Endothelial cell of umbilical vein (primary cell): ENCODE measurements at regions not wholly inside any gene's neighbourhood (a gene's known extent, or its start where the extent isn't known, plus 50 kb on each side); places are given as distances from the start of the nearest gene placed in this dataset.

Experiments used
- BruUV-seq: library from RNA; stranded (reverse); fragments of 400-500 nt; replicated peaks from 2 replicates; lab custom pipeline; 2021; lab: Mats Ljungman, UMichigan
- CTCF ChIA-PET: fragments of 300-600, 350-600 bp; sonication (Branson Sonifier 250); formaldehyde crosslinking; loops from one replicate; lab custom pipeline; 2021; ENCODE audit warnings: antibody characterized with exemption, inconsistent platforms; lab: Charles Lee
- POLR2A ChIA-PET: fragments of 300-600, 350-600 bp; sonication (Branson Sonifier 250); formaldehyde crosslinking; loops from one replicate; lab custom pipeline; 2021; ENCODE audit warnings: antibody characterized with exemption, inconsistent platforms; lab: Charles Lee
- DNase-seq: peaks from one replicate; pipeline ENCODE4 v3.0.0-alpha.2; 2011; ENCODE audit warnings: low read depth, low spot score
- FAIRE-seq: peaks from 2 replicates; lab custom pipeline; 2011; peaks lifted over from hg19 to GRCh38; lab: Jason Lieb, UNC
- H2AFZ ChIP-seq: 2 replicates; pipeline ENCODE4 v1.6.0; 2012; ENCODE audit warnings: low read depth, low read length, control low read depth, inconsistent platforms
- H3K27ac ChIP-seq: 2 replicates; pipeline ENCODE4 v1.5.1; 2011; ENCODE audit warnings: low read depth, mild to moderate bottlenecking, control low read depth, low read length, moderate library complexity; ENCODE audit not compliant: insufficient read depth
- H3K27me3 ChIP-seq, 2 experiments: 2 replicates each; pipeline versions ENCODE4 v1.6.0 to v1.6.1; 2011; ENCODE audit warnings: low read length in 2 of 2, mixed read lengths in 1 of 2; ENCODE audit not compliant: control insufficient read depth in 2 of 2, insufficient read depth in 2 of 2
- H3K36me3 ChIP-seq, 2 experiments: 2 replicates in 1 of 2; 3 replicates in 1 of 2; pipeline ENCODE4 v1.5.1; 2011; ENCODE audit warnings: low read length in 2 of 2, mild to moderate bottlenecking in 1 of 2, moderate library complexity in 1 of 2; ENCODE audit not compliant: control insufficient read depth in 2 of 2, insufficient read depth in 2 of 2; ENCODE audit errors: extremely low read depth in 1 of 2
- H3K4me1 ChIP-seq: 3 replicates; pipeline ENCODE4 v1.5.1; 2011; ENCODE audit warnings: mild to moderate bottlenecking, low read length; ENCODE audit not compliant: control insufficient read depth, insufficient read depth; ENCODE audit errors: extremely low read depth
- H3K4me2 ChIP-seq: 2 replicates; pipeline ENCODE4 v1.6.1; 2011; ENCODE audit warnings: low read length, control low read depth, mixed read lengths; ENCODE audit not compliant: insufficient read depth
- H3K4me3 ChIP-seq, 3 experiments: fragments of 200-600 bp in 1 of 3; sonication (generic), shearing (Covaris generic) in 1 of 3; replicated peaks in 1 of 3; 2 replicates each; pipeline ENCODE4 v1.5.1; 2011 to 2016; ENCODE audit warnings: control low read depth in 3 of 3, low read length in 3 of 3, mild to moderate bottlenecking in 2 of 3, inconsistent platforms in 1 of 3, low read depth in 1 of 3, moderate library complexity in 1 of 3; ENCODE audit not compliant: insufficient read depth in 1 of 3
- H3K79me2 ChIP-seq: 2 replicates; pipeline ENCODE4 v1.6.0; 2012; ENCODE audit warnings: low read length, inconsistent platforms; ENCODE audit not compliant: control insufficient read depth, insufficient read depth
- H3K9ac ChIP-seq: replicated peaks from 2 replicates; pipeline ENCODE3; 2011; ENCODE audit warnings: low read length, control low read depth; ENCODE audit not compliant: insufficient read depth; ENCODE audit errors: extremely low read depth
- H3K9me1 ChIP-seq: replicated peaks from 3 replicates; pipeline ENCODE4 v1.6.0; 2011; ENCODE audit warnings: mild to moderate bottlenecking, low read length; ENCODE audit not compliant: control insufficient read depth, insufficient read depth; ENCODE audit errors: extremely low read depth
- H3K9me3 ChIP-seq: replicated peaks from 2 replicates; pipeline ENCODE4 v1.5.1; 2012; ENCODE audit warnings: low read length, inconsistent platforms; ENCODE audit not compliant: control insufficient read depth, insufficient read depth
- H4K20me1 ChIP-seq: replicated peaks from 2 replicates; pipeline ENCODE3; 2011; ENCODE audit warnings: mild to moderate bottlenecking, low read length; ENCODE audit not compliant: control insufficient read depth, insufficient read depth; ENCODE audit errors: extremely low read depth
- EZH2 ChIP-seq: IDR thresholded peaks from 2 replicates; pipeline ENCODE4 v1.6.1; 2012; ENCODE audit warnings: borderline replicate concordance, low read depth, mild to moderate bottlenecking, moderate library complexity, low read length, inconsistent platforms; ENCODE audit not compliant: severe bottlenecking
- FOS ChIP-seq: IDR thresholded peaks from 2 replicates; pipeline ENCODE4 v1.6.1; 2011; ENCODE audit warnings: mild to moderate bottlenecking, low read length, moderate library complexity, borderline replicate concordance; ENCODE audit not compliant: insufficient read depth
- GATA2 ChIP-seq: IDR thresholded peaks from 2 replicates; pipeline ENCODE4 v1.7.0; 2011; ENCODE audit warnings: low read depth, mild to moderate bottlenecking, moderate library complexity, mixed read lengths, low read length; ENCODE audit not compliant: insufficient read length, insufficient read depth
- JUN ChIP-seq: IDR thresholded peaks from 2 replicates; pipeline ENCODE4 v1.6.1; 2011; ENCODE audit warnings: borderline replicate concordance, low read depth; ENCODE audit not compliant: insufficient read length, insufficient read depth
- MAX ChIP-seq: IDR thresholded peaks from 2 replicates; pipeline ENCODE4 v1.6.1; 2011; ENCODE audit not compliant: insufficient read depth, insufficient read length
- MYC ChIP-seq: IDR thresholded peaks from one replicate; pipeline ENCODE4 v1.6.1; 2011; ENCODE audit warnings: mild to moderate bottlenecking, low read depth, low read length
- POLR2A ChIP-seq: IDR thresholded peaks from 2 replicates; pipeline ENCODE4 v1.6.1; 2012; ENCODE audit warnings: low read depth, mild to moderate bottlenecking, control low read depth, low read length
- POLR2AphosphoS5 ChIP-seq: IDR thresholded peaks from 2 replicates; pipeline ENCODE4 v1.6.1; 2012; ENCODE audit warnings: low read depth, mild to moderate bottlenecking, control low read depth, low read length, moderate library complexity; ENCODE audit not compliant: insufficient read depth
- dilution Hi-C: fragments of 300-500 bp; cut with MboI; formaldehyde crosslinking; loops from one replicate; pipeline ENCODE4 v1.15.0; 2019; ENCODE audit warnings: low sequenced_read_pairs; ENCODE audit not compliant: extremely low pct_ligation_motif_present
- intact Hi-C: fragments of 100-400 bp; cut with micrococcal nuclease; formaldehyde crosslinking; loops from one replicate; pipeline ENCODE4 v1.10.0; 2022
- TF ChIP-seq, protein P1 (sequence below), 2 donors: IDR thresholded peaks; 1 replicate in 1 of 2; 2 replicates in 1 of 2; pipeline ENCODE4 v1.5.1; 2011; ENCODE audit warnings: low read length in 2 of 2, mild to moderate bottlenecking in 2 of 2, moderate library complexity in 2 of 2, control low read depth in 1 of 2, inconsistent platforms in 1 of 2, low read depth in 1 of 2; ENCODE audit not compliant: insufficient read depth in 1 of 2; ENCODE audit errors: extremely low read depth in 1 of 2

- no peak overlapping the region for H3K9ac ChIP-seq
- TF ChIP-seq GATA2 (no peak), MYC (no peak), MAX (no peak), POLR2A (no peak), JUN (no peak), POLR2AphosphoS5 (no peak), EZH2 (no peak), FOS (no peak)
- TF ChIP-seq, protein P1, sequence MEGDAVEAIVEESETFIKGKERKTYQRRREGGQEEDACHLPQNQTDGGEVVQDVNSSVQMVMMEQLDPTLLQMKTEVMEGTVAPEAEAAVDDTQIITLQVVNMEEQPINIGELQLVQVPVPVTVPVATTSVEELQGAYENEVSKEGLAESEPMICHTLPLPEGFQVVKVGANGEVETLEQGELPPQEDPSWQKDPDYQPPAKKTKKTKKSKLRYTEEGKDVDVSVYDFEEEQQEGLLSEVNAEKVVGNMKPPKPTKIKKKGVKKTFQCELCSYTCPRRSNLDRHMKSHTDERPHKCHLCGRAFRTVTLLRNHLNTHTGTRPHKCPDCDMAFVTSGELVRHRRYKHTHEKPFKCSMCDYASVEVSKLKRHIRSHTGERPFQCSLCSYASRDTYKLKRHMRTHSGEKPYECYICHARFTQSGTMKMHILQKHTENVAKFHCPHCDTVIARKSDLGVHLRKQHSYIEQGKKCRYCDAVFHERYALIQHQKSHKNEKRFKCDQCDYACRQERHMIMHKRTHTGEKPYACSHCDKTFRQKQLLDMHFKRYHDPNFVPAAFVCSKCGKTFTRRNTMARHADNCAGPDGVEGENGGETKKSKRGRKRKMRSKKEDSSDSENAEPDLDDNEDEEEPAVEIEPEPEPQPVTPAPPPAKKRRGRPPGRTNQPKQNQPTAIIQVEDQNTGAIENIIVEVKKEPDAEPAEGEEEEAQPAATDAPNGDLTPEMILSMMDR (IDR thresholded peaks at IDR 0.05; ENCODE audit: extremely low read depth in 1 of 2, insufficient read depth in 1 of 2, low read depth in 1 of 2, low read length in 2 of 2) = no peak
- no peaks in the 10 kb centered on the region for H3K9me3 ChIP-seq
- H3K4me3 ChIP-seq = no peak overlapping the region
- no peaks in the 10 kb centered on the region for H4K20me1 ChIP-seq
- ChIA-PET CTCF (no interaction called here), POLR2A (no interaction called here)
- no peaks in the 10 kb centered on the region for H3K79me2 ChIP-seq
- DNase-seq = no peak
- no peaks in the 10 kb centered on the region for H3K4me1 ChIP-seq
- no peak overlapping the region for H3K4me2 ChIP-seq
- dilution Hi-C loops = no loop called here
- H2AFZ ChIP-seq = no peak overlapping the region
- no peaks in the 10 kb centered on the region for H3K36me3 ChIP-seq
- intact Hi-C loops = no loop called here
- BruUV-seq = no TSS peak
- H3K27ac ChIP-seq = no peak overlapping the region
- FAIRE-seq = no peak
- H3K9me1 ChIP-seq = no peaks in the 10 kb centered on the region
- no peaks in the 10 kb centered on the region for H3K27me3 ChIP-seq
Measured at GRCh38 chr5:18078157-18078556, 443.9 kb downstream of the TAF11L14 start.
